ENCODE measurements at regions not wholly inside any gene's neighbourhood (a gene's known extent, or its start where the extent isn't known, plus 50 kb on each side); places are given as distances from the start of the nearest gene placed in this dataset.

DNA sequence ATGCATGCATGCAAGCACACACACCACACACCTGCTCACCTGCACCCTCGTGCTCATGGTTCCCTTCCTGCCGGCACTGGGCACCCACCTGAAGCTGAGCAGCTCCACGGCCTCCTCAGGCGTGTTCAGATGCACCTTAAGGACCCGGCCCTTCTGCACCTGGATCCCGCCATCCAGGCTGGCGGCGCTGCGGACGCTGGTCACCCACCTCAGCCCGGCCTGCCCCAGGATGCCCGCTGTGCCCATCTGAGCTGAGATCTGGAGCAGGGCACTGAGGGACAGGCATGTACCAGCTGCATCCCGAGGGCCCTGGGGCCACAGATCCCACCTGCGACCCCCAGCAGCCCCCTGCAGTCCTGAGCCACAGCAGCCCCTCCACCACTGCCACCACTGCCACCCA lies 110.0 kb downstream of the LITAF start:
- DNase-seq: no peak

DNA sequence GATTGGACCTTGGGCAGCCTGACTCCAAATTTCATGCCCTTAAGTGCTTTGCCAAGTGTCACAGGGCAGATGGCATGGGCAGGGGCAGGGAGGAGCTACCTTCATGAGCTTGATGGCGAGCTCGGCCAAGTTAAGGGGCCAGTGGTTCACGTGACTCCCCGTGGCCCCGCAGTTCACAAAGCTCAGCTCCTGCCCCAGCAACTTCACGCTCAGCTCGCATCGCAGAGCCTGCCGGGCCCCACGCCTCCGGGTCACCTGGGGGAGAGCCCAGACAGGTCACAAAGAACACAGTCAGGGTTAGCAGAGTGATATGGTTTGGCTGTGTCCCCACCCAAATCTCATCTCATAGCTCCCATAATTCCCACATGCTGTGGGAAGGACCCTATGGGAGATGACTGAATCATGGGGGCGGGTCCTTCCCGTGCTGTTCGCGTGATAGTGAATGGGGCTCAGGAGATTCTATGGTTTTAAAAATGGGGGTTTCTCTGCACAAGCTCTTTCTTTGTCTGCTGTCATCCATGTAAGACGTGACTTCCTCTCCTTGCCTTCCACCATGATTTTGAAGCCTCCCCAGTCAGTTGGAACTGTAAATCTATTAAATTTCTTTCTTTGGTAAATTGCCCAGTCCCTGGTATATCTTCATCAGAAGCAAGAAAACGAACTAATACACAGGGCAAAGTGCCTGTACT lies 108.1 kb downstream of the LITAF start:
- DNase-seq: no peak

DNA sequence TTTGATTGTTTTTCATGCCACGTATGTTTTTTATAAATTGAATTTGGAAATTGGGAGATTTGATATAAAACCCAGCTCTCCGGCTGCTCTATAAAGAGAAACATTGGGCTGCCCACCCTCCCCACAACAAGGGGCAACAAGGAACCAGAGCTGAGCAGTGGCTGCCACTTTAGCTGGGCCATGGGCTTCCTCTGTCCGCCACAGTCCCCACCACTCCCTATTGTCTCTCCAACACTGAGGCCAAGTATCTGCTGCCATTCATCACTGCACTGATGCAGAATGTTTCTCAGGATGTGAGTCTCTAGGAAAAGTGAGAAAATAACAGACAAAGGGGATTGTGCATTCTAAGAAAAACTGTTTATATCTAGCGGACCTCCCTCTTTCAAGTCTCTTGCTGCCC lies 106.8 kb downstream of the LITAF start:
- DNase-seq: no peak

DNA sequence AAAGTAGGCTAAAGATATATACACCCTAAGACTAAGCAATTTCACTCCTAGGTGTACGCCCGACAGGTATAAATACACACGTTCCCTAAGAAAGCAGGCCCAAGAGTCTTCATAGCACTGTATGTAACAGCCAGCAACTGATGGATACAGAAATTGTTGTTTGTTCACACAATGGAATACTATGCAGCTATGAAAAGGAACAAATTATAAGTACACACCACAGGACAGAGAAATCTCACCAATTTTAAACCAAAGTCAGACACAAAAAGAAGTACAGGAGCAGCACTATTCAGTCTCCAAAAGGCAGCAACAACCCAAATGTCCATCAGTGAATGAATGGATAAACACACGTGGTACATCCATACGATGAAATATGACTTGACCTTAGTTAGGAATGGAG lies 106.1 kb downstream of the LITAF start:
- no peak for DNase-seq

DNA sequence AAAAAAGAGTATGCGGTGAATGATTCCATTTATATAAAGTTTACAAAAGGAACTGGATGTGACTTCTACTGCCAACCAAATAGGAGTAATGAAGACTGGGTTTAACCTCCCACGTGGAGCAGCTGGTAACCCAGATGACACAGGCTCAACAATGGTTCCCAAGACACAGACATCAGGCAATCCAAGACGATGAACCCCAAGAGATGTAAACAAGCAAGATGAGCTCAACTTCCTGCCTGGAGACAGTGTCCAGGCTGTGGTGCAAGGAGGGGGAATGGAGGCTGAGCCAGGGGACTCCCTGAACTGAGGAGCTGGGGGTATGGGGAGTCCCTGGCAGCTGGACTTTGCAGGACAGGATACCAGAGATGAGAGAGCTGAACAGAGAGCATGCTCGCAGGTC lies 104.7 kb downstream of the LITAF start:
- no peak for DNase-seq

DNA sequence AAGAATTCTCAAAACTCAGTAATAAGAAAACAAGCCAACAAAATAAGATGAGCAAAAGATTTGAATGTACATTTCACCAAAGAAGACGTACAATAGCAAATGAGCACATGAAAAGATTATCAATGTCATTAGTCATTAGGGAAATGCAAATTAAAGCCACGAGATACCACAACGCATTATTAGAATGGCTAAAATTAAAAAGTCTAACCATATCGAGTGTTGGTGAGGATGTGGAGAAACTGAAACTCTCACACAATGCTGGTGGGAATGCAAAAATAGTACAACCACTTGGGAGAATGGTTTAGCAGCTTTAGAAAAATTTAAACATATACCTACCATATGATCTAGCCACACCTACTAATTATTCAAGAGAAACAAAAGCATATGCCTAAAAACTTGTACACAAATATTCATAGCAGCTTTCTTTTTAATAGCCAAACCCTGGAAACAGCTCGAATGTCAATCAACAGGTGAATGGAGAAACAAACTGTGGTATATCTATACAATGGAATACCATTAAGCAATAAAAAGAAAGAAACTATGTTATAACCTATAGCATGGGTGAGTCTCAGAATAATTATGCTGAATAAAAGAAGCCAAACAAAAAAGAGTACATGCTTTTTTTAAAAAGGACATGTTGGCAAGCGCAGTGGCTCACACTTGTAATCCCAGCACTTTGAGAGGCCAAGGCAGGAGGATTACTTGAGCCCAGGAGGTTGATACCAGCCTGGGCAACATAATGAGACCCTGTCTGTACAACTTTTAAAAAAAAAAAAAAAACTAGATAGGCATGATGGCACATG lies 103.6 kb downstream of the LITAF start:
- no peak for DNase-seq

DNA sequence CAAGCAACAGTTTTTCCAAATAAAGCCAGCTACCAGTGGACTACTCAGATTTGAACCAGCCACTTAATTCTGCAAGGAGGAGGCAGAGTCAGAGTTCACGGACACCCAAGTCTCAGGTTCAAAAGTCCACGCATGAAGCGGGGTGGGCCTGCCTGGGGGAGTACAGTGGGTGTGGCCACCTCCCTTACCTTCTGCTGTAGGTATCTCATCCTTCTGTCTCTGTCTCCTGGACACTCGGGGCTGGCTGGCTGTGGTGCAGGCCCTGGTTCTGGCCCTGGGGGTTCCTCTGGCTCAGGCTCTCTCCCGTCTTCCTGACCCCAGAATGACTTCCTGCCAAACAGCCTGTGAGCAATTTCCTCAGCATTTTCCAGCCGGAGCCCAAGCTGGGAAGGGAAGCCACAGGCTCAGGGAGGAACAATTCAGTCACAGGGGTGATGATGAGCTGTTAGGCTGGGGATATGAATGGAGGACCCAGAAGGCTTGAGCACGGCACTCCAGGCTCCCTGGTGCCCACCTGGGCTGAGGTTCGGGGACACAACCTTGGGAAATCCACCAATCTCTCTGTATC lies 101.9 kb downstream of the LITAF start:
- no peak for DNase-seq

DNA sequence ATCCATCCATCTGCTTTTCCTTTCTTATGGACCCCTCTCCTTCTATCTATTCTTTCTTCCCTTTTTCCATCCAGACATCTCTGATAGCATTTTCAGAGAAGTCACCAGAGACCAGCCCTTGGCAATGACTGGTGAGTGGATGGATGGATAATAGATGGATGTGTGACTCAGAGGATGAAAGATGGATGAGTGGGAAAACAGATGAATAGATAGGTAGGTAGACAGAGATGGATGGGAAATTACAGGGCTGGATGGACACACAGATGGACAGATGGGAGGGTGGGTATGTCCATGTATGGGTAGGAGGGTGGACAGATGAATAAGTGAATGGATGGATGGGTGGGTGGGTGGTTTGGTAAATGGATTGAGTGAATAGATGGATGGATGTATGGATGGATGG lies 101.0 kb downstream of the LITAF start:
- no peak for DNase-seq

DNA sequence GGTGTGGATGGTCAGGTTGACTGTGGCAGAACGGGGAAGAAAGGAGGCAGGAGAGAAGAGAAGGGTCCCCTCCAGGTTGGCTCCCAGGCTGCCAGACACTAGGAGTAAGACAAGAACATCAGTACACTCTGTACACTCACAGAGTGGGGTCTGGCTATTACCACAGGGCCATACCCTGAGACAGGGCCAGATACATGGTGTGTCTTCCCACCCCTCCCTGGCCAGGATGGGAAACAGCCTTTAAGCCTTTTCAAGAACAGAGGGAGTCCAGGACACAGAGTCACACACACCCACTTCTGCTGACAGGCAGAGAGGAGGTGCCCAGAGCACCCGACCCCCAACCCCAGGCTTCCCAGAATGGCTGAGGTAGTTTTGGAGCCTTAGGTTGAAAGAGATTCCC lies 99.4 kb downstream of the LITAF start:
- DNase-seq: no peak

DNA sequence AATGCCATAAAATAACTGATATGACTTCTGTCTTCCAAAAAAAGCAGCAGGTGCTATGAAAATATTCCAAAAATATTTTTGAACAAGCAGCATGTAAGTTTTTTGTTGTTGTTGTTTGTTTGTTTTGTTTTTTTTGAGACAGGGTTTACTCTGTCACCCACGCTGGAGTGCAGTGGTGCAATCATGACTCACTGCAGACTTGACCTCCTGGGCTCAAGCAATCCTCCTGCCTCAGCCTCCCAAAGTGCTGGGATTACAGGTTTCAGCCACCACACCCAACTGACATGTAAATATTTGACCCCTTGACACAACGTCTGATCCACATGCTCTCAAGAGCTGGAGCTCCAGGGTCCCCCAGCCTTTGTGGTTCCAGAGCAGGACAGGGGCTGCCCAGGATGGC lies 98.4 kb downstream of the LITAF start:
- DNase-seq: no peak

DNA sequence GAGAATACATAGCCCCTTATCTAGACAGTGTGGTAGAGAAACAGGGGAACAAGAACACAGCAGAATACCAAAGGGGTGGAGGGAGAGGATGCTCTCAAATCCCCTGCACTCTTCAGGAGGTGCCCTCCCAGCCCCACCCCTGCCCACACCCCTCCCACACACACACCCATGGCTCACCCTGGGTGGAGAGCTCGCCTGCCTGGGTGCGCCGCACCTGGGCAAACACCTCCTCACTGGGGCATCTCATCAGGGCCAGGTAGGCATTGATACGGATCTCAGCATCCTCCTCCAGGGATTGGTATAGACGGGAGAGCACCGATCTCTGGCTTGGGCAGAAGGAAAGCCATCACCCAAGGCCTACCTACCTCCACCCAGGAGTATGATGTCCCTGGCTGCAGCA lies 95.2 kb downstream of the LITAF start:
- no peak for DNase-seq

DNA sequence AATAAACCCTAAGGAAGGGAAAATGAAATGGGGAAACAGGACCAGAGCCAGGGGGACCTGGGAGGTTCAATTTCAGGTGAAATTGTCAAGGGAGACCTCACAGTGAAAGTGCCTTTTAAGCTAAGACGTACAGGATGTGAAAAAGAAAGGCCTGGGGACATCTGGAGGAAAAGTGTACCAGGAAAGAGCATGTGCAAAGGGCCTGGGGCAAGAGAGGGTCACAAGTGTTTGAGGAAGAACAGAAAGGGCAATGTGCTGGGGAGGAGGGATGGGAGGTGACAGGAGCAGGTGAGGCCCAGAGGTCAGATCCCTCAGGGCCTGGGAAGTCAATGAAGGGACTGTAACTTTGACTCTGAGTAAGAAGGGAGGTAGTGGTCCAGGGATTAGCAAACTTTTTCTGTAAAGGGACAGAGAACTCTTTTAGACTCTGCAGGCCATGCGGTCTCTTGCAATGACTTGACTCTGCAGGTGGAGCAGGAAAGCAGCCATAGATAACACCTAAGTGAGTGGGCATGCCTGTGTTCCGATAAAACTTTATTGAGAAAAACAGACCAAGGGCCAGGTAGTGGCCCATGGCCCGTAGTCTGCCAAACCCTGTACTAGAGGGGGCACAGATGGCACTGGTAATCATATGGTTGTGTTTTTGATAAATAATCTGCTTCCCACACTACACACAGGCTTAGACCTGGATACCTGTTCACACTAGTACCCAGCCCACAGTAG lies 93.8 kb downstream of the LITAF start:
- no peak for DNase-seq

DNA sequence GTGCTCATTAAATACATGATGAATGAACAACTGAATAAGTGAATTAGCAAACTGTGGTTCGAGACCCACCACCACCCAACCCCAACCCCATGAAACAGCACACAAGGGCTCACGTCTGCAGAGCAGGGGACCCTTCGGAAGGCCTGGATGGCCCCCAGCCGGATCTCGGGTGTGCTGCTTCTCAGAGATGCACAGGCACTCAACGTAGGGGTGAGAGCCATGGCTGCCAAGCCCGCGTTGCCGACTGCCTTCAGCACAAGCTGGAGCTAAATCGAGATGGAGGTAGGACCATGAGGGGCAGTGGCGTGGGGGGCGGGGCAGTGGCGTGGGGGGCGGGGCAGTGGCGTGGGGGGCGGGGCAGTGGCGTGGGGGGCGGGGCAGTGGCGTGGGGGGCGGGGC lies 93.2 kb downstream of the LITAF start:
- DNase-seq: no peak

DNA sequence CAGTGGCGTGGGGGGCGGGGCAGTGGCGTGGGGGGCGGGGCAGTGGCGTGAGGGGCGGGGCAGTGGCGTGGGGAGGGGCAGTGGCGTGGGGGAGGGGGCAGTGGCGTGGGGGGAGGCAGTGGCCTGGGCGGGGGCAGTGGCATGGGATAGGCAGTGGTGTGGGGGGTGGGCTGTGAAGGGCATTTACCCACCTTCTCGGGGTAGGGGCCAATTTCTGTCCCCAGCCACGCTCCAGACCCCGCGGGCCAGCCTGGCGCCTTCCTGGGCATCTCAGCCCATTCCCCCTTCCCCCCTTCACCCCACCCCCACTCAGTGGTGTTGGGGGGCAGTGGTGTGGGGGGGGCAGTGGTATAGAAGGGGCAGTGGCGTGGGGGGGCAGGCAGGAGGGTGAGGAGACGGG lies 92.7 kb downstream of the LITAF start:
- DNase-seq: no peak

DNA sequence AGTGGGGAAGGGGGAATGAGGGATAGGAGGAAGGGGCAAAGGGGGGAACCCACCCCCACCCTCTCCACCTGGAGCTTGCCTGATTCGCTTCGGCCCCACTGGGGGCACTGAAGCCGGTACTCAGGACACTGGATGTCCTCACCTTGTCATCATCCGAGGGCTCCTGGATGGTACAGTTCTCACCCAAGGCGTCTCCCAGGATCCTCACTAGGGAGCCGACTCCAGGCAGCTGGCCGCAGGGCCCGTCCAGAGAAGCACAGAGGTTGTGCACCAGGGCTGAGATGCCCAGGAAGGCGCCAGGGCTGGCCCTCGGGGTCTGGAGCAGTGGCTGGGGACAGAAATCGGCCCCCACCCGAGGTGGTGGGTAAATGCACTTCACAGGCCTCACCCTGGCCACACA lies 92.3 kb downstream of the LITAF start:
- DNase-seq: no peak

DNA sequence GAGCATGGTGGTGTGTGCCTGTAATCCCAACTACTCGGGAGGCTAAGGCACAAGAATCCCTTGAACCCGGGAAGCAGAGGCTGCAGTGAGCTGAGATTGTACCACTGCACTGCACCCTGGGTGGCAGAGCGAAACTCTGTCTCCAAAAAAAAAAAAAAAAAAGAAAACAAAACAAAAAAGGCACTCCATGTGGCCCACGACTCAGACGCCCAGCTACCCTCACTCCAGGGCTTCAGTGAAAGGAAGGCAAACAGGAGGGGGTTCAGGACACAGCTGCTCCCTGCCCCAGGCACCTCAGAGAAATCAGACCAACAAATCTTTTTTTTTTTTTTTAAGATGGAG lies 91.7 kb downstream of the LITAF start:
- no peak for DNase-seq
